ENCODE measurements at regions not wholly inside any gene's neighbourhood (a gene's known extent, or its start where the extent isn't known, plus 50 kb on each side); places are given as distances from the start of the nearest gene placed in this dataset.
"Not testable (repeated sequence)": the region's sequence is repeated elsewhere in the genome, so short reads cannot be mapped to it uniquely, and the experiment has no call there.

GRCh38 chr13:18303240-18303813 lies 878.3 kb downstream of the TUBA3C start:
- H3K79me2 ChIP-seq (ENCODE audit: control insufficient read depth in 1 of 2, insufficient read depth in 2 of 2, low read length in 2 of 2); H2BK5ac ChIP-seq (ENCODE audit: low read depth, low read length); H3K27ac ChIP-seq (ENCODE audit: low read depth, low read length); H3K9ac ChIP-seq (replicated peaks in 1 of 4; ENCODE audit: extremely low read depth in 1 of 4, low read depth in 3 of 4, low read length in 3 of 4); H3K79me1 ChIP-seq (ENCODE audit: low read depth, low read length); FAIRE-seq; H3K27me3 ChIP-seq (replicated peaks in 1 of 4; ENCODE audit: control insufficient read depth in 3 of 4, extremely low read depth in 1 of 4, insufficient read depth in 3 of 4, low read length in 3 of 4); H2BK15ac ChIP-seq (ENCODE audit: low read length); H4K20me1 ChIP-seq (replicated peaks in 1 of 2; ENCODE audit: control insufficient read depth in 1 of 2, insufficient read depth in 2 of 2, low read length in 2 of 2); H3K36me3 ChIP-seq (ENCODE audit: control insufficient read depth in 2 of 4, insufficient read depth in 4 of 4, low read length in 3 of 4); H4K91ac ChIP-seq (replicated peaks; ENCODE audit: insufficient read length, low read length); H3K23ac ChIP-seq (ENCODE audit: insufficient read length); H2BK20ac ChIP-seq (ENCODE audit: low read length); H3K4me3 ChIP-seq (ENCODE audit: extremely low read depth in 1 of 4, insufficient read depth in 2 of 4, low read depth in 3 of 4, low read length in 4 of 4); H3K14ac ChIP-seq (ENCODE audit: insufficient read length); H3K4ac ChIP-seq (replicated peaks; ENCODE audit: insufficient read length, low read depth, low read length); H2AFZ ChIP-seq (ENCODE audit: low read length); H3K56ac ChIP-seq (replicated peaks; ENCODE audit: insufficient read length, low read depth, low read length); H3K23me2 ChIP-seq (ENCODE audit: low read depth, low read length); H2AK5ac ChIP-seq (ENCODE audit: low read depth, low read length); H2BK120ac ChIP-seq (replicated peaks; ENCODE audit: low read depth, low read length); H4K5ac ChIP-seq (ENCODE audit: insufficient read length, low read depth, low read length); H3K4me1 ChIP-seq (replicated peaks in 1 of 4; ENCODE audit: control insufficient read depth in 3 of 4, insufficient read depth in 4 of 4, low read length in 3 of 4); H3K18ac ChIP-seq (ENCODE audit: extremely low read depth, low read length); H4K8ac ChIP-seq (ENCODE audit: extremely low read depth, insufficient read depth, low read length); H2BK12ac ChIP-seq (ENCODE audit: low read depth, low read length); H3K4me2 ChIP-seq (ENCODE audit: insufficient read depth in 1 of 2, low read depth in 2 of 2, low read length in 2 of 2); POLR2A ChIA-PET (ENCODE audit: partially characterized antibody); CTCF ChIA-PET (ENCODE audit: partially characterized antibody); DNase-seq (ENCODE audit: low read depth in 1 of 2, low spot score in 2 of 2): not testable (repeated sequence)
- 73% methylated on average over 6 of the region's 6 CpGs; no CpG with 5 or more reads in 1 of the 2 experiments for WGBS, 2 experiments (ENCODE audit: extremely low coverage in 1 of 2, insufficient coverage in 1 of 2, insufficient read length in 1 of 2, insufficient replicate concordance in 2 of 2, low coverage in 1 of 2, low lambda C conversion rate in 2 of 2, missing lambda C conversion rate in 1 of 2)
- H3K9me3 ChIP-seq (ENCODE audit: insufficient read depth in 2 of 2, low read depth in 1 of 2, low read length in 1 of 2), result peaks cover 19 to 64% of the 10 kb centered on the region in 2 experiments; a peak in 3 of 4 replicates

GRCh38 chr13:18300968-18301367 lies 880.7 kb downstream of the TUBA3C start:
- H2AK5ac ChIP-seq (ENCODE audit: low read depth, low read length); H3K9ac ChIP-seq (replicated peaks in 1 of 4; ENCODE audit: extremely low read depth in 1 of 4, low read depth in 3 of 4, low read length in 3 of 4); H3K23me2 ChIP-seq (ENCODE audit: low read depth, low read length); H4K5ac ChIP-seq (ENCODE audit: insufficient read length, low read depth, low read length); H3K23ac ChIP-seq (ENCODE audit: insufficient read length); H3K56ac ChIP-seq (replicated peaks; ENCODE audit: insufficient read length, low read depth, low read length); H4K91ac ChIP-seq (replicated peaks; ENCODE audit: insufficient read length, low read length); H3K27me3 ChIP-seq (replicated peaks in 1 of 4; ENCODE audit: control insufficient read depth in 3 of 4, extremely low read depth in 1 of 4, insufficient read depth in 3 of 4, low read length in 3 of 4); H3K4ac ChIP-seq (replicated peaks; ENCODE audit: insufficient read length, low read depth, low read length); H2BK15ac ChIP-seq (ENCODE audit: low read length); H3K36me3 ChIP-seq (ENCODE audit: control insufficient read depth in 2 of 4, insufficient read depth in 4 of 4, low read length in 3 of 4); POLR2A ChIA-PET (ENCODE audit: partially characterized antibody); H2BK12ac ChIP-seq (ENCODE audit: low read depth, low read length); H3K79me2 ChIP-seq (ENCODE audit: control insufficient read depth in 1 of 2, insufficient read depth in 2 of 2, low read length in 2 of 2); H3K4me2 ChIP-seq (ENCODE audit: insufficient read depth in 1 of 2, low read depth in 2 of 2, low read length in 2 of 2); DNase-seq (ENCODE audit: low read depth in 1 of 2, low spot score in 2 of 2); H3K4me1 ChIP-seq (replicated peaks in 1 of 4; ENCODE audit: control insufficient read depth in 3 of 4, insufficient read depth in 4 of 4, low read length in 3 of 4); H2BK120ac ChIP-seq (replicated peaks; ENCODE audit: low read depth, low read length); H3K27ac ChIP-seq (ENCODE audit: low read depth, low read length); H3K79me1 ChIP-seq (ENCODE audit: low read depth, low read length); H4K8ac ChIP-seq (ENCODE audit: extremely low read depth, insufficient read depth, low read length); H2AFZ ChIP-seq (ENCODE audit: low read length); FAIRE-seq; H3K14ac ChIP-seq (ENCODE audit: insufficient read length); CTCF ChIA-PET (ENCODE audit: partially characterized antibody); H2BK5ac ChIP-seq (ENCODE audit: low read depth, low read length); H2BK20ac ChIP-seq (ENCODE audit: low read length); H3K18ac ChIP-seq (ENCODE audit: extremely low read depth, low read length); H3K4me3 ChIP-seq (ENCODE audit: extremely low read depth in 1 of 4, insufficient read depth in 2 of 4, low read depth in 3 of 4, low read length in 4 of 4); H4K20me1 ChIP-seq (replicated peaks in 1 of 2; ENCODE audit: control insufficient read depth in 1 of 2, insufficient read depth in 2 of 2, low read length in 2 of 2): not testable (repeated sequence)
- WGBS, 2 experiments (ENCODE audit: extremely low coverage in 1 of 2, insufficient coverage in 1 of 2, insufficient read length in 1 of 2, insufficient replicate concordance in 2 of 2, low coverage in 1 of 2, low lambda C conversion rate in 2 of 2, missing lambda C conversion rate in 1 of 2), result 100% methylated on average over 1 of the region's 1 CpG; no CpG with 5 or more reads in 1 of the 2 experiments
- H3K9me3 ChIP-seq (ENCODE audit: insufficient read depth in 2 of 2, low read depth in 1 of 2, low read length in 1 of 2), result peaks cover 17 to 60% of the 10 kb centered on the region in 2 experiments; a peak in 3 of 4 replicates
